BE2C (cell line): ENCODE measurements at regions not wholly inside any gene's neighbourhood (a gene's known extent, or its start where the extent isn't known, plus 50 kb on each side); places are given as distances from the start of the nearest gene placed in this dataset.

ENCODE experiments used
- DNase-seq: peaks from one replicate; pipeline ENCODE4 v3.0.0-alpha.2; 2020
- H3K27me3 ChIP-seq: fragments of 250-450 bp; sonication (Bioruptor Pico); 2 replicates; pipeline ENCODE4 v1.5.1; 2020; ENCODE audit warnings: mild to moderate bottlenecking
- H3K36me3 ChIP-seq: fragments of 250-450 bp; sonication (Bioruptor Pico); 2 replicates; pipeline ENCODE4 v1.5.1; 2020; ENCODE audit warnings: mild to moderate bottlenecking
- H3K4me1 ChIP-seq: fragments of 250-450 bp; sonication (Bioruptor Pico); 2 replicates; pipeline ENCODE4 v1.5.1; 2020
- H3K4me3 ChIP-seq: 2 replicates; pipeline ENCODE4 v1.5.1; 2011; ENCODE audit warnings: low read depth, low read length
- H3K9me3 ChIP-seq: fragments of 250-450 bp; sonication (Bioruptor Pico); 2 replicates; pipeline ENCODE4 v1.5.1; 2020
- TF ChIP-seq, protein P1 (sequence below): IDR thresholded peaks from 2 replicates; pipeline ENCODE4 v1.5.1; 2012; ENCODE audit warnings: mild to moderate bottlenecking, low read depth, low read length

GRCh38 chr4:123510659-123511058 is 114.1 kb downstream of the SPRY1 start:
- TF ChIP-seq, protein P1, sequence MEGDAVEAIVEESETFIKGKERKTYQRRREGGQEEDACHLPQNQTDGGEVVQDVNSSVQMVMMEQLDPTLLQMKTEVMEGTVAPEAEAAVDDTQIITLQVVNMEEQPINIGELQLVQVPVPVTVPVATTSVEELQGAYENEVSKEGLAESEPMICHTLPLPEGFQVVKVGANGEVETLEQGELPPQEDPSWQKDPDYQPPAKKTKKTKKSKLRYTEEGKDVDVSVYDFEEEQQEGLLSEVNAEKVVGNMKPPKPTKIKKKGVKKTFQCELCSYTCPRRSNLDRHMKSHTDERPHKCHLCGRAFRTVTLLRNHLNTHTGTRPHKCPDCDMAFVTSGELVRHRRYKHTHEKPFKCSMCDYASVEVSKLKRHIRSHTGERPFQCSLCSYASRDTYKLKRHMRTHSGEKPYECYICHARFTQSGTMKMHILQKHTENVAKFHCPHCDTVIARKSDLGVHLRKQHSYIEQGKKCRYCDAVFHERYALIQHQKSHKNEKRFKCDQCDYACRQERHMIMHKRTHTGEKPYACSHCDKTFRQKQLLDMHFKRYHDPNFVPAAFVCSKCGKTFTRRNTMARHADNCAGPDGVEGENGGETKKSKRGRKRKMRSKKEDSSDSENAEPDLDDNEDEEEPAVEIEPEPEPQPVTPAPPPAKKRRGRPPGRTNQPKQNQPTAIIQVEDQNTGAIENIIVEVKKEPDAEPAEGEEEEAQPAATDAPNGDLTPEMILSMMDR: no peak
- DNase-seq: no peak
- no peaks in the 10 kb centered on the region for H3K4me1 ChIP-seq
- H3K9me3 ChIP-seq: no peaks in the 10 kb centered on the region
- no peak overlapping the region for H3K4me3 ChIP-seq
- H3K36me3 ChIP-seq: no peaks in the 10 kb centered on the region
- H3K27me3 ChIP-seq: no peaks in the 10 kb centered on the region

GRCh38 chr4:123516576-123516975 is 120.0 kb downstream of the SPRY1 start:
- TF ChIP-seq, protein P1: no peak
- Histone ChIP-seq H3K4me3 (no peak overlapping the region), H3K9me3 (no peaks in the 10 kb centered on the region), H3K36me3 (no peaks in the 10 kb centered on the region), H3K27me3 (no peaks in the 10 kb centered on the region), H3K4me1 (no peaks in the 10 kb centered on the region)
- no peak for DNase-seq

GRCh38 chr4:123517176-123517575 is 120.6 kb downstream of the SPRY1 start:
- H3K4me3 ChIP-seq: no peak overlapping the region
- H3K4me1 ChIP-seq: no peaks in the 10 kb centered on the region
- H3K36me3 ChIP-seq: no peaks in the 10 kb centered on the region
- no peaks in the 10 kb centered on the region for H3K9me3 ChIP-seq
- H3K27me3 ChIP-seq: no peaks in the 10 kb centered on the region
- TF ChIP-seq, protein P1: no peak
- DNase-seq: no peak

DNA sequence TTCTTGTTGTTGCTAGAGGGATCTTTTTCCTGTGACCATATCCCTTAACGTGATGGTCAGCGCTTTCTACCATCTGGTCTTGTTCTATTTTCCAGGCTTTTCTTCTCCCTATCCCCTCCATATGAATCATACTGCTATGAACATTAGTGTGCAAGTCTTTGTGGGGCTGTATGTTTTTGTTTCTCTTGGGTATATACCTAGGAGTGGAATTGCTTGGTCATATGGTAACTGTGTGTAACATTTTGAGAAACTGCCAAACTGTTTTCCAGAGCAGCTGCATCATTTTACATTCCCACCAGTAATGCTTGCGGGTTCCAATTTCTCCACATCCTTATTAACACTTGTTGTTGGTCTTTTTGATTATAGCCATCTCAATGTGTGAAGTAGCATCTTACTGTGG is 121.4 kb downstream of the SPRY1 start:
- Histone ChIP-seq H3K36me3 (no peaks in the 10 kb centered on the region), H3K27me3 (no peaks in the 10 kb centered on the region), H3K4me3 (no peak overlapping the region), H3K4me1 (no peaks in the 10 kb centered on the region), H3K9me3 (no peaks in the 10 kb centered on the region)
- no peak for DNase-seq
- TF ChIP-seq, protein P1: no peak

GRCh38 chr4:123520325-123520724 is 123.7 kb downstream of the SPRY1 start:
- H3K4me3 ChIP-seq: no peak overlapping the region
- H3K4me1 ChIP-seq: no peaks in the 10 kb centered on the region
- no peaks in the 10 kb centered on the region for H3K9me3 ChIP-seq
- no peaks in the 10 kb centered on the region for H3K27me3 ChIP-seq
- no peaks in the 10 kb centered on the region for H3K36me3 ChIP-seq
- no peak for DNase-seq
- TF ChIP-seq, protein P1: no peak

DNA sequence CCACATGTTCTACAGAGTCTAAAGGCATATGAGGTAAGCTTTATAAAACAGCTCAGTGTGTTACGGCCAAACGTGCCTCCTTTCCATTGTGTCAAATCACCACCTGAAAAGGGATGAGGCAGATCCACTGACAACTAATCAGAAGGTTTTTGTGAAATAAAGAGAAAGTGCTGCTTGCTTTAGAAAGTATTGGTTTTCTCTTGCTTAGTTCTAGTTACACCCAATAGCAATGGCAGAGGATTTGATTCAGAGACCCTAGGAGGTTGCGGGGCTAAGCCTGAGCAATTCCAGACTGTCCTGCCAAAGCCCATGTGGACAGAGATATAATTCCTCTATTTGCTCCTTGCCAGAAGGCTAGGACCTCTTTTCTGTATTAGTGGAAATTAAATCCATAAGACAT is 125.5 kb downstream of the SPRY1 start:
- H3K4me1 ChIP-seq: no peaks in the 10 kb centered on the region
- no peak for DNase-seq
- TF ChIP-seq, protein P1: no peak
- no peaks in the 10 kb centered on the region for H3K27me3 ChIP-seq
- no peak overlapping the region for H3K4me3 ChIP-seq
- no peaks in the 10 kb centered on the region for H3K36me3 ChIP-seq
- no peaks in the 10 kb centered on the region for H3K9me3 ChIP-seq
